ENCODE measurements at regions not wholly inside any gene's neighbourhood (a gene's known extent, or its start where the extent isn't known, plus 50 kb on each side); places are given as distances from the start of the nearest gene placed in this dataset.
A peak's percentile ranks its signal among the peaks of the same experiment; 100 is the strongest.
"Not testable (repeated sequence)": the region's sequence is repeated elsewhere in the genome, so short reads cannot be mapped to it uniquely, and the experiment has no call there.

- no peak for DNase-seq
Measured at GRCh38 chr6:113662688-113663333, 194.3 kb upstream of the MARCKS start.

GRCh38 chr6:113664909-113665308 is 192.2 kb upstream of the MARCKS start:
- no peak for DNase-seq

- DNase-seq = no peak
Measured at GRCh38 chr6:113668641-113669408, 188.3 kb upstream of the MARCKS start.

GRCh38 chr6:113669606-113670005 is 187.5 kb upstream of the MARCKS start:
- no peak for DNase-seq

- DNase-seq = no peak
Measured at GRCh38 chr6:113671421-113671820, 185.7 kb upstream of the MARCKS start.

GRCh38 chr6:113672491-113673149 is 184.5 kb upstream of the MARCKS start:
- no peak for DNase-seq

GRCh38 chr6:113674075-113674474 is 183.1 kb upstream of the MARCKS start:
- DNase-seq = peak; percentile 33

GRCh38 chr6:113676057-113676456 is 181.1 kb upstream of the MARCKS start:
- no peak for DNase-seq

- DNase-seq = no peak
Measured at GRCh38 chr6:113676968-113677367, 180.2 kb upstream of the MARCKS start.

GRCh38 chr6:113679051-113679450 is 178.1 kb upstream of the MARCKS start:
- DNase-seq = no peak

GRCh38 chr6:113680301-113680700 is 176.8 kb upstream of the MARCKS start:
- DNase-seq = no peak

GRCh38 chr6:113683968-113684367 is 173.2 kb upstream of the MARCKS start:
- DNase-seq = no peak

GRCh38 chr6:113684382-113684901 is 172.7 kb upstream of the MARCKS start:
- no peak for DNase-seq

GRCh38 chr6:113686049-113686448 is 171.1 kb upstream of the MARCKS start:
- DNase-seq = no peak

GRCh38 chr6:113689620-113690019 is 167.5 kb upstream of the MARCKS start:
- DNase-seq = not testable (repeated sequence)

- DNase-seq = no peak
Measured at GRCh38 chr6:113690281-113691259, 166.6 kb upstream of the MARCKS start.

GRCh38 chr6:113691260-113691656 is 165.9 kb upstream of the MARCKS start:
- no peak for DNase-seq

GRCh38 chr6:113693851-113694250 is 163.3 kb upstream of the MARCKS start:
- DNase-seq = no peak

GRCh38 chr6:113694278-113695077 is 162.7 kb upstream of the MARCKS start:
- no peak for DNase-seq

GRCh38 chr6:113695516-113695915 is 161.6 kb upstream of the MARCKS start:
- DNase-seq = no peak

- DNase-seq = no peak
Measured at GRCh38 chr6:113696960-113697359, 160.2 kb upstream of the MARCKS start.
